ENCODE measurements at regions not wholly inside any gene's neighbourhood (a gene's known extent, or its start where the extent isn't known, plus 50 kb on each side); places are given as distances from the start of the nearest gene placed in this dataset.

DNA sequence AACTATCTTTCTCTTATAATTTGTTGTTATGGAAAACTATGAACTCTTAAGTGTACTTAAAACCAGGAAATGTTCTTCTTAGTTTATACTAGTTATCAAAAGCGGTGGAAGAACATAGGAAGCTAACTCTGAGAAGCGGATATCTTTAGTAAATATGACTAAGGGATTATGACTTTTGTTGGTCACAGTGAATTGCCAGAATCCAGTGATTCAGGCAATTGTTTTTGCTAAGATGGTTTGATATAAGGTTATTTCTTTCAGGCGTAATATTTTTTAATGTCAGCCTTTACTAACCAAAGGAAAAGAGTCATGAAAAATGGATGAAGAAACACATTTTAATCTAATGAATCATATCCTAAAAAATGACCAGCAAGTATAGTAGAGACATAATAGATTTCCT lies 473.5 kb downstream of the FOXG1 start:
- no peak overlapping the region for H3K27ac Mint-ChIP-seq
- H3K9me3 Mint-ChIP-seq: peaks cover 2 to 3% of the 10 kb centered on the region in 2 donors
- ATAC-seq (replicated peaks) (no peak), DNase-seq (no peak)
- no peak overlapping the region for H3K4me3 Mint-ChIP-seq
- no peaks in the 10 kb centered on the region for H3K27me3 Mint-ChIP-seq
- H3K4me1 Mint-ChIP-seq: no peaks in the 10 kb centered on the region
- H3K36me3 Mint-ChIP-seq: no peaks in the 10 kb centered on the region

DNA sequence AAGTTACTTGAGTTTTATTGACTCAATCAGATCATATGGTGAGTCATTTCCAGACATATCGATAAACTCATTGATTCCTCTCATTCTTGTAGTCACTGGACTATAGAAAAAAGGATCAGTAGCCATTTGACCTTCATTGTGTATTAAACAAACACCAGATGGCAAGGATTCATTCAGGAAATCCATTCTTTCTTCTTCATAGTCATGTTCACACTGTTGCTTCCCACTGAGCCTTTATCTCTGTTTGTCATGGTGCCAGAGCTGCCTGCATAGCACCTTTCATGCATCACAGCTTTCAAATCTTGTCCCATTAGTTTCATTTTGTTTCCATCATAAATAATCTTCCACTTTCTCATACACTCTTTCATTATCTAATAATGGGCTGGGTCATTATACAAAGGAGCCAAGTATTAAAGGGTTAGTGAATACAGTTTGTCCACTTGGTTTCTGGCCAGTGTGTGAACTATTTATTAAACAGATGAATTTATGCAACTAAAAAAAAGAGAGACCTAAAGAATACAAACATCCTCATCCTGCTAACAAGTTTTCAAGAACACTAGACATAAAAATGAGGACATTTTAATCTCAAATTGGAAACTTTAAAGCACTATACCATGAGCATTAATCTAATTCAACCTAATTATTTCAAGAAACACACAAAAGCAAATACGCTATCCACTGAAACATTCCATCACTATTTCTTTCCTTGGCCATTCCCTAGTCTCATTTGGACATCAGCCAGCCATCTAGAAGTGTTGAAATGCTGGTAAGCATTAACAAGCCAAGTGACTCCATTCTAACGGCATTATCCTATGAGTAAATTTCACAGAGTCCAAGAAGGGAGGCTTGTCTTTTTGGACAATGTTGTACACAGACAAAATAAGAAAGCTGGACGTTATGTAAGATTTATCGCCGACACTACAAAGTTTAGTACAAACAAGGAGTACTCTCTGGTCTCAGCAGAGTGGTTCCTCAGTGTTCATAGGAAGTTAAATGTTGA lies 476.5 kb downstream of the FOXG1 start:
- no peaks in the 10 kb centered on the region for H3K27me3 Mint-ChIP-seq
- ATAC-seq (replicated peaks) (no peak), DNase-seq (no peak)
- H3K4me1 Mint-ChIP-seq: no peaks in the 10 kb centered on the region
- peaks cover 4 to 8% of the 10 kb centered on the region in 2 donors for H3K9me3 Mint-ChIP-seq
- no peak overlapping the region for H3K4me3 Mint-ChIP-seq
- H3K36me3 Mint-ChIP-seq: no peaks in the 10 kb centered on the region
- no peak overlapping the region for H3K27ac Mint-ChIP-seq

DNA sequence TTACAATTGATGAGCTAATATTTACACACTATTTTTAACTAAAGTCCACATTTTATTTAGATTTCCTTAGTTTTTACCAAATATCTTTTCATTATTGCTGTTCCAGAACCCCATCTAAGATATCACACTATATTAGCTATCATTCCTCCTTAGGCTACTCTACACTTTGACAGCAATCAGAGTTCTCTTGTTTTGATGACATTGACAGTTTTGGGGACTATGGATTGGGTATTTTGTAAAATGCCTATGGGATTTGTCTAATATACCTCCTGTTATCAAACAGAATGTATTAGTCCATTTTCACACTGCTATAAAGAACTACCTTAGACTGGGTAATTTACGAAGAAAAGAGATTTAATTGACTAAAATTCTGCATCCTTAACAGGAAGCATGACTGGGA lies 489.1 kb downstream of the FOXG1 start:
- DNase-seq: no peak
- no peaks in the 10 kb centered on the region for H3K27me3 Mint-ChIP-seq
- ATAC-seq (replicated peaks): no peak
- H3K27ac Mint-ChIP-seq: no peak overlapping the region
- no peaks in the 10 kb centered on the region for H3K36me3 Mint-ChIP-seq
- H3K4me1 Mint-ChIP-seq: no peaks in the 10 kb centered on the region
- H3K4me3 Mint-ChIP-seq: no peak overlapping the region
- peaks cover 5 to 10% of the 10 kb centered on the region in 2 donors for H3K9me3 Mint-ChIP-seq

DNA sequence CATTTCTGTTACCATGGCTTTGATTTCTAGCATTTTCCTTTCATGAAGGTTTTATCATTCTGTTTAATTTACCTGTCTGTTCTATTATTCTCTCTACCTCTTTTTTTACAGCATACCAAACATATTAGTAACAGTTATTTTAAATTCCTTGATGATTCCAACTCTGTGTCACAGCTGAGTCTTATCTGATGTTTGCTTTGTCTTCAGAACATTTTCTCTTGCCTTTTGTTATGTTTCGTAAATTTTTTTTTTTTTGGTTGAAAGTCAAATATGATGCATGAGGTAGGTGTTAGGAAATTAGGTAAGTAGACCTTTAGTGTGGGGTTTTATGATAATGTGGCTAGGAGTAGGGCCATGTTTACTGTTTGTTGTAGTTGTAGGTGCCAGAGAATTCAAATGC lies 496.4 kb downstream of the FOXG1 start:
- no peak overlapping the region for H3K27ac Mint-ChIP-seq
- no peaks in the 10 kb centered on the region for H3K4me1 Mint-ChIP-seq
- no peaks in the 10 kb centered on the region for H3K27me3 Mint-ChIP-seq
- H3K4me3 Mint-ChIP-seq: no peak overlapping the region
- DNase-seq (no peak), ATAC-seq (replicated peaks) (no peak)
- H3K36me3 Mint-ChIP-seq: no peaks in the 10 kb centered on the region
- peaks cover 0 to 6% of the 10 kb centered on the region in 2 donors for H3K9me3 Mint-ChIP-seq

DNA sequence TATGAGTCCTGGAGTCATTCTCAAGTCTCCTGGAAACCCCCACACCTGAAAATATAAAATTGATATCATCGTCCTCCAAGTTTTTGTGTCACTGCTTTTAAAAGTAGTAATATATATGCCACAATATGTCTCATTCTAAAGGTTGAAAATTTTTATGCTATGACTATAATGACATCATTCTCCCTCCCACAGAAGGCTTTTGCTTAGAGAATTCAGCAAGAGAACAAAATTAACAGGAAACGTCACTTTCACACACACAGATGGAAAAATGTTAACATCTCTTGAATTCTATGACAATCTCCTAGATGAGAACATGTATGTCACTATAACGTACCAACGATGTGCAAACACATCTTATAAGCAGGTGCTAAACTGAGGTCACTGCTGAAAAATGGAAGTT lies 498.3 kb downstream of the FOXG1 start:
- no peak overlapping the region for H3K27ac Mint-ChIP-seq
- DNase-seq (no peak), ATAC-seq (replicated peaks) (no peak)
- H3K36me3 Mint-ChIP-seq: no peaks in the 10 kb centered on the region
- no peaks in the 10 kb centered on the region for H3K27me3 Mint-ChIP-seq
- H3K4me1 Mint-ChIP-seq: no peaks in the 10 kb centered on the region
- no peak overlapping the region for H3K4me3 Mint-ChIP-seq
- H3K9me3 Mint-ChIP-seq: peaks cover 0 to 5% of the 10 kb centered on the region in 2 donors

DNA sequence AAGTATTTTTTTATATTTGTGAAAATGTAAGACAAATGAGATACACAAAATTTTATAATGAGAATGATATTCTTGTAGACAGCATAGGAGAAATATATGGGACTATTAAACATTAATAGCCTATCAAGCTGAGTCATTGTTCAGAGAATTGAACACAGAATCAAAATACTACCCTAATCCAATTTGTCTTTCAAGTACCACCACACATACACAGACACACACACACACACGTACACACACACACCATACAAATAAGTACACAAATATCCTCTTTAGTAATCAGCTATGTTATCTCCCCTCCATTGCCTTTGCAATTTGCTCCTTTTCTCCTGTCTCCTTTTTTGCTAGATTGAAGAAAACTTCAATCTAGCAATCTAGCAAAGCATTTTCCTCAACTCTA lies 499.3 kb downstream of the FOXG1 start:
- Mint-ChIP-seq H3K4me3 (no peak overlapping the region), H3K9me3 (peaks cover 0 to 7% of the 10 kb centered on the region in 2 donors), H3K36me3 (no peaks in the 10 kb centered on the region), H3K4me1 (no peaks in the 10 kb centered on the region), H3K27me3 (no peaks in the 10 kb centered on the region), H3K27ac (no peak overlapping the region)
- no peak for ATAC-seq (replicated peaks)
- DNase-seq: no peak

DNA sequence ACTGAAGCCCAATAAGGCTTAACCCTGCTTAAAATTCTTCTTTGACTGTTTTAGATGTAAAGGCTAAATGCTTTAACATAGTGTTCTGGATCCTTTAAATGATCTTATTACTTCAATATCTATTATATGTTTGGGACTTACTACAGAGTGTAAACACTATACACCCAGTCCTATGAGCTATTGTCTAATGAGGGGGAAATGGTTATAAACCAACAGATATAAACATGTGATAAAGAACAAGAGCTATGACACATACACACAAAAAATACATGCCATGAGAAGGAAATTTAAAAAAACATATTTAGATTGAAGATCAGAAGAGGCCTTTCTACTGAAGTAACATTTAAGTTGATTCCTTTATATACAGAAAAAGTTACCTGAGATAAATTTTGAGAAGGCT lies 505.1 kb downstream of the FOXG1 start:
- Mint-ChIP-seq H3K27me3 (no peaks in the 10 kb centered on the region), H3K9me3 (peaks cover 0 to 5% of the 10 kb centered on the region in 2 donors), H3K4me3 (no peak overlapping the region), H3K36me3 (no peaks in the 10 kb centered on the region), H3K4me1 (no peaks in the 10 kb centered on the region), H3K27ac (no peak overlapping the region)
- DNase-seq (no peak), ATAC-seq (replicated peaks) (no peak)

DNA sequence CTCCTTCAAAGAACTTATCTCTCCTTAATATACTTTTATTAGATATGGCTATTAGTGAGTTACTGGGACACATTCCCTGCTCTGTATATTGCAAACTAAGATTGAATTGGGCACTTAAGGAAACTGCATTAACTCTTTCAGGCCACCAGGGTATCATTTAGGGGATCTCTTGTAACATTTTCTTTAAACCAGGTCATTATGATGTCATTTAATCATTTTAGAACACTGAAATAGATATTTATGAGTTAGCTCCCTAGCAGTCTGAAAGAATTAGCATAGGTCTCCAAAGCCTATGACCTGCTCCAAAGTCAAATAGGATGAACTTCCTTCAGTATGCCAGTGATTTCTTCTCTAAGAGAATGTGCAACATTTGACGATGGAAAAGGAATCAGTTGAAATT lies 506.9 kb downstream of the FOXG1 start:
- no peaks in the 10 kb centered on the region for H3K27me3 Mint-ChIP-seq
- no peak overlapping the region for H3K4me3 Mint-ChIP-seq
- no peaks in the 10 kb centered on the region for H3K4me1 Mint-ChIP-seq
- peaks cover 0 to 2% of the 10 kb centered on the region in 2 donors for H3K9me3 Mint-ChIP-seq
- ATAC-seq (replicated peaks) (no peak), DNase-seq (no peak)
- H3K27ac Mint-ChIP-seq: no peak overlapping the region
- H3K36me3 Mint-ChIP-seq: no peaks in the 10 kb centered on the region

DNA sequence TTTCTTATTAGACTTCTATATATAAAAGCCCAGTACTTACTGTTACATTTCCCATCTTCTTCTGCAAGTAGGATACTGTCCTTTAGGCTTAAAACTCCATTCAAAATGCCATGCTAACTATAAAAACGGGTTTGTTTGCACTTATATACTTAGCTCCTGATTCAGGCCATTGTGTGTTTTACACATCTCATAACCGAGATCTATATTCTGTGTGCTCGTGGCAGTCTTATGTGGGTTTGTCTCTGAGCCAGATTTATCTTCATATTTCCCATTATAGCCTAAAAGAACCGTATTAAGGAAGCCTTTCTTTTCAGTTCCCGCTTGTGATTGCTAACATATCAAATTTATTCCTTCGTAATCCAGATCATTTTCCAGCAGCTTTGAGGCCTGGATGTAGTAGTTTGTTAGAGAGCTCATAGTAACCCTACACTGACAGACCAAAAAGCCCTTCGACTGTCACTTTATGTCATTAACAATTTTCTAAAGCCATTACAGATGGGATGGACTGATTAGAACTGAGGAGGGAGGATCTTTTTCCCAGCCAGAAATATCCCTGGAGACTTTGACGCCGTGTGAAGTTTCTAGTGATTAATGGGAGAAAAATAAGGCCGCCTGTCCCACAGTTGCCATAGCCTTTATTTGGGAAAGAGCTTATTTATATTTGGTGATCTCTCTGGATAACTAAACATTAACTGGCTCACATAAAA lies 508.5 kb downstream of the FOXG1 start:
- Mint-ChIP-seq H3K9me3 (peaks cover 0 to 2% of the 10 kb centered on the region in 2 donors), H3K36me3 (no peaks in the 10 kb centered on the region), H3K4me1 (no peaks in the 10 kb centered on the region), H3K4me3 (no peak overlapping the region), H3K27me3 (no peaks in the 10 kb centered on the region), H3K27ac (no peak overlapping the region)
- ATAC-seq (replicated peaks): no peak
- DNase-seq: no peak

DNA sequence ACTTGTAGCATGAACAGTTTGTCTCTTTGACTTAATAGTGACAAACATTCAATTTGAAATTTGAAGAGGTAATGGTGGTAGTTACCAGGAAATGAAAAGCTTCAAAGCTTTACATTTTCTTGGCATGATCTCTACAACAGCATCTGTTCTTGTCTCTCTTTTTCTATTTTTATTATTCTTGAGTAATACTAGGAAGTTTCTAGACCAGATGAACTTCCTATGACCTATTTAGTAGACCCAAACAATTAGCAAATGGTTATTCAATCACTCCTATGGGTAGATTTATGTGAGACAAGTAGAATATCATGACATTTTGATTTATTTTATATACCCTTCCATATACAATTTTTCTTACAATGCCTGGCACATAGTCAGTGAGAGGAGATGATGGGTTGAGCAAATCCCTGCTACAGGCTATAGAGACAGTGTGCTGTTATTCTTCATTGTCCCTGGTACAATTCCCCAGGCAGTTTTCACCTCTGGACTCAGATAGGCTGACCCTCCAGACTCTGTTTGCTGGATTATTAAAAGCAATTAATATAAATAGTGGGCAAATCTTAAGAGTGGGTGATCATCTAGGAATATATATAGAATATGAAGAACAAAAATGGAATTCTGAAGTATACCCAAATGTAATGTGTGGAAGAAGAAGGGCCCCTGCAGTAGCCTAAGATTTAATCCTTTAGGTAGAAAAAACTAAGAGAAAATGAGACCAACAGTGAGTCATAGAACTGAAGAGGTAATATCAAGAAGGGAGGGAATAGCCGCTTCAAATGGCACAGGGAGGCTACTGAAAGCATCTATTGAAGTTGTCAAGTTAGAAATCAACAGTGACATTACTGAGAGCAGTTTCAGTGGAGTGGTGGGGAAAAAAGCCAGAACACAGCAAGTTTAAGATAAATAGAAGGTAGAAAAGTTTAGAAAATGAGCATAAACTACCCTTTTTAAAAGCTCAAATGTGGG lies 512.0 kb downstream of the FOXG1 start:
- Mint-ChIP-seq H3K4me3 (no peak overlapping the region), H3K27ac (no peak overlapping the region), H3K36me3 (no peaks in the 10 kb centered on the region), H3K9me3 (no peaks in the 10 kb centered on the region), H3K27me3 (no peaks in the 10 kb centered on the region), H3K4me1 (no peaks in the 10 kb centered on the region)
- ATAC-seq (replicated peaks) (no peak), DNase-seq (no peak)

DNA sequence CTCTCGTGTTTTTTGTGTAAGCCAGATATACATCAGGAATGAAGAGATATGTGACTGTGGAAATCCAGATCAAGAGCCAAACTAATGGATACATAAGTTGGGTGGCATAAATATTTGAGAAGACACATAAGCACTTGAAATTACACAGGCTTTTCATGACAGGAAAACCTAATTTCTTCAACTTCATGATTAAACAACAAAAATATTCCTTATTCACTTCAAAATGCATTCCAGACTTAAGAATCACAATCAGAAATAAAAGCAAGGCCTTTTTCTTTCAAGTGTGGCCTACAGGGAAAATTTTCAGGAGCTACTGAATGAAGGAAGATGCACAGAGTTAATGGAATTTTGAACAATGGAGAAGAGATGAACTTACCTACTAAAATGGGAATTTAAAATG lies 515.6 kb downstream of the FOXG1 start:
- Mint-ChIP-seq H3K27ac (no peak overlapping the region), H3K9me3 (peaks cover 0 to 2% of the 10 kb centered on the region in 2 donors), H3K4me1 (no peaks in the 10 kb centered on the region), H3K36me3 (no peaks in the 10 kb centered on the region), H3K27me3 (no peaks in the 10 kb centered on the region), H3K4me3 (no peak overlapping the region)
- ATAC-seq (replicated peaks): no peak
- no peak for DNase-seq

DNA sequence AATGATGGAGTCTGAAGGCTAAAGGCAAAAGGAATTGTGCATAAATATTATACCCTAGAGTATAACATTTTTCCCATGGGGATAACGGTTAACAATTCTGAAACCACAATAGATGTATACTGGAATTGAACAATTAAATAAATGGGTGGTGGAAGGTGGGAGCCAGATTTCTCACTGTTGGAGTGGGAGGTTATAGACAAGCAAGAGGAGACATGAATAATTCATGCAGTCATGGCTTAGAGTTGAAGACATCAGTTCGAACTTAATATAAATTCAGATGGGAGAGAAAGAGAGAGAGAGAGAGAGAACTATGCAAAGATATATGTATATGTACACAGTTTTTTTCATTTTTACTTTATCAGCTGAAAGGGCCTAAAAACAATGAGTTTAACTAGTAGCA lies 523.9 kb downstream of the FOXG1 start:
- H3K27ac Mint-ChIP-seq: no peak overlapping the region
- no peaks in the 10 kb centered on the region for H3K36me3 Mint-ChIP-seq
- no peak for ATAC-seq (replicated peaks)
- H3K4me3 Mint-ChIP-seq: no peak overlapping the region
- no peaks in the 10 kb centered on the region for H3K27me3 Mint-ChIP-seq
- H3K4me1 Mint-ChIP-seq: no peaks in the 10 kb centered on the region
- no peak for DNase-seq
- peaks cover 6 to 16% of the 10 kb centered on the region in 2 donors for H3K9me3 Mint-ChIP-seq

DNA sequence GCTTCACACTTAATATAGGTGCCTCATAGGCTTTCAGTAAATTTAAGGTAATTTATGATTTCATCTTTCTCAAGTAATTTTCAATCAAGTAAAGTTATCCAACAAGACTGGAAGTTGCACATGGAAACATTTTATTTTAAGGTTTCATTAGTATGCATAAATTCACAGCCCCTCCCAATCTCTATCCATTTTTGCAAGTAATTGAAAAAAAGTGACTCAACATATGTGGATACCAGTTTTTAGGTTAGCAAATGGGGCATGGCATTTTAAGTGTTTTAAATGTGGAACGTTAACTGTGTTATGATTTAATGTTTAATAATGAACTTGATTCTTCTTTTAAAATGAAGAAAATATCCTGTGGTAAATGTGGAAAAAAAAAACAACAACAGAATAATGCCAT lies 532.8 kb downstream of the FOXG1 start:
- Mint-ChIP-seq H3K4me1 (no peaks in the 10 kb centered on the region), H3K36me3 (no peaks in the 10 kb centered on the region), H3K4me3 (no peak overlapping the region), H3K27ac (no peak overlapping the region), H3K9me3 (peaks cover 7 to 8% of the 10 kb centered on the region in 2 donors), H3K27me3 (no peaks in the 10 kb centered on the region)
- ATAC-seq (replicated peaks): no peak
- DNase-seq: no peak

DNA sequence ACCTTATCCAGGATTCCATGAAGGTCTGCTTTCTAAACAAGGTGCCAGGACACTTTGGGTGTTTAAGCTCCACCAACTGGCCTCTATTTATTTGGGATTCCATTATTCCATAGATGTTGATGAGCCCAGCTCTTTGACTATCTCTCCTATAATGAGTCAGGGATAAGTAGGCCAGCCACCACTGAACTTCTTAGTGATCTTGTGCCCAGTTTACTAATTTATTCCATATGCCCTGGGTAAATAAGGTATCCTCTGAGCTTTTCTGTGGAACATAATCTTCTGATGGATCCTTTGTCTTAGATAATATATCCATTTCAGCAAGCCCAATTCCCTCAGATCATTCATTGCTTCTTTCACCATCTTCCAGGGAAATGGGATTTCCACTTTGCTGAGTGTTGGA lies 535.0 kb downstream of the FOXG1 start:
- Mint-ChIP-seq H3K9me3 (peaks cover 0 to 1% of the 10 kb centered on the region in 2 donors), H3K4me1 (no peaks in the 10 kb centered on the region), H3K4me3 (no peak overlapping the region), H3K27ac (no peak overlapping the region), H3K36me3 (no peaks in the 10 kb centered on the region), H3K27me3 (no peaks in the 10 kb centered on the region)
- no peak for ATAC-seq (replicated peaks)
- no peak for DNase-seq
